ENCODE measurements at regions not wholly inside any gene's neighbourhood (a gene's known extent, or its start where the extent isn't known, plus 50 kb on each side); places are given as distances from the start of the nearest gene placed in this dataset.

GRCh38 chr3:193848547-193848946, 255.5 kb downstream of the OPA1 start:
- DNase-seq (ENCODE audit: low spot score), result no peak

GRCh38 chr3:193850084-193850619, 257.1 kb downstream of the OPA1 start:
- no peak for DNase-seq (ENCODE audit: low spot score)

GRCh38 chr3:193851428-193851847, 258.4 kb downstream of the OPA1 start:
- no peak for DNase-seq (ENCODE audit: low spot score)

GRCh38 chr3:193851941-193852674, 259.1 kb downstream of the OPA1 start:
- DNase-seq (ENCODE audit: low spot score), result peak; percentile 32

- DNase-seq (ENCODE audit: low spot score), result no peak
These were observed 259.9 kb downstream of the OPA1 start for GRCh38 chr3:193852901-193853300.

GRCh38 chr3:193853511-193854219, 260.7 kb downstream of the OPA1 start:
- no peak for DNase-seq (ENCODE audit: low spot score)

GRCh38 chr3:193857996-193858395, 265.0 kb downstream of the OPA1 start:
- no peak for DNase-seq (ENCODE audit: low spot score)

GRCh38 chr3:193859195-193859594, 266.2 kb downstream of the OPA1 start:
- no peak for DNase-seq (ENCODE audit: low spot score)

- DNase-seq (ENCODE audit: low spot score), result no peak
These were observed 268.0 kb downstream of the OPA1 start for GRCh38 chr3:193861012-193861411.

- no peak for DNase-seq (ENCODE audit: low spot score)
These were observed 269.8 kb downstream of the OPA1 start for GRCh38 chr3:193862843-193863242.

- DNase-seq (ENCODE audit: low spot score), result no peak
These were observed 270.8 kb downstream of the OPA1 start for GRCh38 chr3:193863657-193864357.

GRCh38 chr3:193865339-193865738, 270.6 kb upstream of the HES1 start:
- DNase-seq (ENCODE audit: low spot score), result no peak

- no peak for DNase-seq (ENCODE audit: low spot score)
These were observed 270.0 kb upstream of the HES1 start for GRCh38 chr3:193865896-193866480.

- DNase-seq (ENCODE audit: low spot score), result no peak
These were observed 267.4 kb upstream of the HES1 start for GRCh38 chr3:193868590-193868989.

GRCh38 chr3:193869221-193870201, 266.4 kb upstream of the HES1 start:
- no peak for DNase-seq (ENCODE audit: low spot score)

- DNase-seq (ENCODE audit: low spot score), result no peak
These were observed 265.4 kb upstream of the HES1 start for GRCh38 chr3:193870376-193871219.

- DNase-seq (ENCODE audit: low spot score), result no peak
These were observed 264.8 kb upstream of the HES1 start for GRCh38 chr3:193871220-193871485.

GRCh38 chr3:193872265-193872753, 263.6 kb upstream of the HES1 start:
- no peak for DNase-seq (ENCODE audit: low spot score)

- DNase-seq (ENCODE audit: low spot score), result no peak
These were observed 262.3 kb upstream of the HES1 start for GRCh38 chr3:193873426-193874201.
